KMS-11 (cell line): ENCODE measurements at regions not wholly inside any gene's neighbourhood (a gene's known extent, or its start where the extent isn't known, plus 50 kb on each side); places are given as distances from the start of the nearest gene placed in this dataset.

Experiments
- H2AFZ ChIP-seq: fragments of 200-600 bp; sonication (generic); 2 replicates; pipeline ENCODE4 v1.6.1; 2016; ENCODE audit warnings: antibody characterized with exemption, mixed run types, low read depth
- H3K27ac ChIP-seq: fragments of 200-600 bp; sonication (generic); 2 replicates; pipeline ENCODE4 v1.6.1; 2016; ENCODE audit warnings: mild to moderate bottlenecking, mixed run types
- H3K27me3 ChIP-seq: fragments of 200-600 bp; sonication (generic); 2 replicates; pipeline ENCODE4 v1.6.1; 2017; ENCODE audit warnings: mild to moderate bottlenecking, low read depth, mixed run types, moderate library complexity; ENCODE audit not compliant: insufficient read depth
- H3K36me3 ChIP-seq: fragments of 200-600 bp; sonication (generic); 2 replicates; pipeline ENCODE4 v1.6.1; 2017; ENCODE audit warnings: mild to moderate bottlenecking, mixed run types; ENCODE audit not compliant: insufficient read depth
- H3K4me1 ChIP-seq: fragments of 200-600 bp; sonication (generic); 2 replicates; pipeline ENCODE4 v1.6.1; 2016; ENCODE audit warnings: mild to moderate bottlenecking, low read depth, mixed run types; ENCODE audit not compliant: poor library complexity, severe bottlenecking
- H3K4me2 ChIP-seq: fragments of 200-600 bp; sonication (generic); 2 replicates; pipeline ENCODE4 v1.7.0; 2016; ENCODE audit warnings: mild to moderate bottlenecking, mixed run types
- H3K4me3 ChIP-seq: fragments of 200-600 bp; sonication (generic); IDR thresholded peaks from 2 replicates; pipeline ENCODE4 v1.6.1; 2017; ENCODE audit warnings: low read depth, low read length, mixed read lengths; ENCODE audit not compliant: insufficient read depth
- H3K79me2 ChIP-seq: fragments of 200-600 bp; sonication (generic); 2 replicates; pipeline ENCODE4 v1.6.1; 2016; ENCODE audit warnings: low read depth, mixed run types; ENCODE audit not compliant: insufficient read depth
- H3K9ac ChIP-seq: fragments of 200-600 bp; sonication (generic); 2 replicates; pipeline ENCODE4 v1.6.1; 2016; ENCODE audit warnings: mild to moderate bottlenecking, mixed run types
- H4K20me1 ChIP-seq: fragments of 200-600 bp; sonication (generic); 2 replicates; pipeline ENCODE4 v1.6.1; 2016; ENCODE audit warnings: mild to moderate bottlenecking, mixed run types; ENCODE audit not compliant: insufficient read depth
- TF ChIP-seq, protein P1 (sequence below): fragments of 200-600 bp; sonication (generic); conservative IDR thresholded peaks from 2 replicates; pipeline ENCODE4 v1.6.1; 2017; ENCODE audit warnings: low read depth, mild to moderate bottlenecking, antibody characterized with exemption, low read length, moderate library complexity, mixed read lengths

DNA sequence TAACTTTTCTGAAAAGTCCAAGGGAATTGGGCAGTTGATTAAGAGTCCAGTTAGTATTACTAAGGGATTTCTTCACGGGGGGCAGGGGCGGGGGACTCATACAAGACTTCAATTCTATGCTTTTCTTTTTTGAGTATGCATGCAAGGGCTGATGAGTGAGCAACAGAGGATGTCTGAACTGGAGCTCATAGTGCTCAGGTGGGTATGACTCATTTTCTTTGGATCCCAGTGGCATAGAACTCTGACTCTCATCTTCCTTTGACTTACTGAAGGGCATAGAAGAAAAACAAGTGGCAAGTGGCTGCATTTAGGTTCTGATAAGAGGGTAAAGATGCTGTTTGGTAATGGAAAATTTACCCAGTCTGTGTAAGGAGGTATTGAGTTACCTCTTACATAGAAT lies 749.2 kb downstream of the NOVA1 start:
- Histone ChIP-seq H3K4me2 (no peak overlapping the region), H3K4me3 (no peak overlapping the region), H3K36me3 (no peaks in the 10 kb centered on the region), H3K79me2 (no peaks in the 10 kb centered on the region), H3K4me1 (no peaks in the 10 kb centered on the region), H4K20me1 (no peaks in the 10 kb centered on the region), H3K27ac (no peak overlapping the region), H3K27me3 (no peaks in the 10 kb centered on the region), H2AFZ (no peak overlapping the region), H3K9ac (no peak overlapping the region)
- TF ChIP-seq, protein P1, sequence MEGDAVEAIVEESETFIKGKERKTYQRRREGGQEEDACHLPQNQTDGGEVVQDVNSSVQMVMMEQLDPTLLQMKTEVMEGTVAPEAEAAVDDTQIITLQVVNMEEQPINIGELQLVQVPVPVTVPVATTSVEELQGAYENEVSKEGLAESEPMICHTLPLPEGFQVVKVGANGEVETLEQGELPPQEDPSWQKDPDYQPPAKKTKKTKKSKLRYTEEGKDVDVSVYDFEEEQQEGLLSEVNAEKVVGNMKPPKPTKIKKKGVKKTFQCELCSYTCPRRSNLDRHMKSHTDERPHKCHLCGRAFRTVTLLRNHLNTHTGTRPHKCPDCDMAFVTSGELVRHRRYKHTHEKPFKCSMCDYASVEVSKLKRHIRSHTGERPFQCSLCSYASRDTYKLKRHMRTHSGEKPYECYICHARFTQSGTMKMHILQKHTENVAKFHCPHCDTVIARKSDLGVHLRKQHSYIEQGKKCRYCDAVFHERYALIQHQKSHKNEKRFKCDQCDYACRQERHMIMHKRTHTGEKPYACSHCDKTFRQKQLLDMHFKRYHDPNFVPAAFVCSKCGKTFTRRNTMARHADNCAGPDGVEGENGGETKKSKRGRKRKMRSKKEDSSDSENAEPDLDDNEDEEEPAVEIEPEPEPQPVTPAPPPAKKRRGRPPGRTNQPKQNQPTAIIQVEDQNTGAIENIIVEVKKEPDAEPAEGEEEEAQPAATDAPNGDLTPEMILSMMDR, result no peak

DNA sequence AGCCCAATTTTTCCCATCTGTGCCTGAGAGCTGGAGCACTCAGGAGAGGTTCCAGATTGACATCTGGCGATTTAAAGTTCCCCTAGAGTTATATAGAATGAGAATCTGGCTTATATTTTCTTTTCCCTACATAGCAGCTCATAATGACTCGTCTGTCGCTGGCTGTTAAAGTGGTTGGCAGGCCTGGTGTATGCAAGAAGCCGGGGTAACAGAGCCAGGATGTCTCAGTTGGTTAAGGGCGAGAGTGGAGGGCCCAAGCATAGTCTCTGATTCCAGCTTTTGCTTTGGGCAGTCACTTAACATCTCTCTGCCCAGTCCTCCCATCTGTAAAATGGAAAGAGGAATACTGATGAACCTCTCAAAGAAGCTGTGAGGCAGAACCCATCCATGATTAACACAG lies 751.6 kb downstream of the NOVA1 start:
- Histone ChIP-seq H3K79me2 (no peaks in the 10 kb centered on the region), H2AFZ (no peak overlapping the region), H4K20me1 (no peaks in the 10 kb centered on the region), H3K4me2 (no peak overlapping the region), H3K27me3 (no peaks in the 10 kb centered on the region), H3K4me1 (no peaks in the 10 kb centered on the region), H3K4me3 (no peak overlapping the region), H3K27ac (no peak overlapping the region), H3K36me3 (no peaks in the 10 kb centered on the region), H3K9ac (no peak overlapping the region)
- TF ChIP-seq, protein P1, result no peak

DNA sequence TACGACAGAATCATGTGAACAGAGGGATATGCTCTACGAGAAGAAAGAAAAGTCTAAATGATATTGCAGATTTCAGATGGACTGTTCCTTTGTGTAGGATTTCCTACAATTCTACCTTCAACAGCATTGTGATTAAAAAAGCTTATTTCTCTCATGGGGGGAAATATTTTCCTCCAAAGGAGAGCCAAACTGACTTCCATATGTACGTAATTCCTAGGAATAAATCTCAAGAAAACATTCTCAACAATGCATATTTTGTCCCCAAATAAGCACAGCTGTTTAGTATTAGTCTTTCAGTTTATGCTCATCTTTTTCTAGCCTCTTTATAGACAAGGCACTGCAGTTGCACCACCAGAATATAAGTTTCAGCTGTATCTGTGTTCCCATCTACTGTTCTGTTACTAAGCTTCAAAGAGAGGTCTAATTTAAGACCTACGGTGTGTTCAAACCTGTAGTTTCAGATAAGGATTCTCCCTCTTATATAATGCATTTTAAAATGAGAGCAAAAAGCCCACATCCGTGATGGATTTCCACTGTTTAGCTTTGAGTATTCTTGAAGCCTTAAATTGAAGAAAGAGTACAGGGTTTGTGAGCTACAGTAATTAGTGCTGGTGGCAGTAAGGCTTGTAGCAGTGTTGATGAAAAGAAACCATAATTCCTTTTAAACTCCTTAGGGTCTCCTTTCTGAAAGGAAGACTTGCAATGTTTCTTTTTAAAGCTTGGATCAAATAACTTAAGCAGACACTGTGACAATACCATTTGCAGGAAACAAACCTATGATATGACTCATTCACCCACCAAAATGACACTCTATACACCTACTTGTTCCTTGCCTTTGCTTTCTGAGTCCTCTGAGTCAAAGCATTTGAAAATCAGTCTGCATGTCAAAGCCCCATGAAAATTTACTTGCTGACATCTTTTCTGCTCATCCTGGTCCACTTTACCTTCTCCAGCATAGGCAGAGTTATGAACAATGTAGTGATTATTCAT lies 754.1 kb downstream of the NOVA1 start:
- Histone ChIP-seq H3K79me2 (no peaks in the 10 kb centered on the region), H2AFZ (no peak overlapping the region), H4K20me1 (no peaks in the 10 kb centered on the region), H3K4me3 (no peak overlapping the region), H3K4me1 (no peaks in the 10 kb centered on the region), H3K4me2 (no peak overlapping the region), H3K36me3 (no peaks in the 10 kb centered on the region), H3K9ac (no peak overlapping the region), H3K27ac (no peak overlapping the region), H3K27me3 (no peaks in the 10 kb centered on the region)
- TF ChIP-seq, protein P1, result no peak

DNA sequence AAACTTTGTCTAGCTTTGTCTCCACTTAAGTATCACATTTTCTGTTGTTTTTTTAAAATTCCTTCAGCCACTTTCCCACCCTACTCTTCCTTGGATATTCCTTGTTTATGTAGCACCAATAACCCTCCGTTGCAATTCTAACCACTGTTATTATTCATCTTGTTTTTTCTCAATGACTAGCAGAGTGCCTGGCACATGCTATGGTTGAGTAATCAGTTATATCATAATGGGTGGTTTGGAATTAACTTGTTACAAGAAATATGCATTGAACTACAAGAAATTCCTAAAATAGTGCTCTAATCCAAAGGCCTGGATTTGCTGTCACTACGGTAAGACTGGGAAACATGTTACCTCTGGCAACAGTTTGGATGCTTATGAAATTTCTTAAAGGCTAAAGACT lies 756.6 kb downstream of the NOVA1 start:
- H3K27me3 ChIP-seq, result no peaks in the 10 kb centered on the region
- no peak overlapping the region for H3K4me2 ChIP-seq
- no peaks in the 10 kb centered on the region for H4K20me1 ChIP-seq
- no peaks in the 10 kb centered on the region for H3K4me1 ChIP-seq
- no peak overlapping the region for H3K27ac ChIP-seq
- H3K4me3 ChIP-seq, result no peak overlapping the region
- no peaks in the 10 kb centered on the region for H3K79me2 ChIP-seq
- H2AFZ ChIP-seq, result no peak overlapping the region
- no peaks in the 10 kb centered on the region for H3K36me3 ChIP-seq
- TF ChIP-seq, protein P1, result no peak
- no peak overlapping the region for H3K9ac ChIP-seq
